Activated naive CD4-positive, alpha-beta T cell treated with anti-CD3 and anti-CD28 coated beads for 36 hours (primary cell): ENCODE measurements at regions not wholly inside any gene's neighbourhood (a gene's known extent, or its start where the extent isn't known, plus 50 kb on each side); places are given as distances from the start of the nearest gene placed in this dataset.

ENCODE experiments used
- CTCF ChIA-PET: fragments of 350-600 bp; sonication (Branson Sonifier 250); formaldehyde crosslinking; loops from one replicate; lab custom pipeline; 2021; ENCODE audit warnings: antibody characterized with exemption; lab: Charles Lee
- DNase-seq: peaks from one replicate; pipeline ENCODE4 v3.0.0-alpha.2; 2020
- H3K27ac Mint-ChIP-seq: one replicate; pipeline ENCODE4 v1.8.0; 2021; ENCODE audit warnings: mild to moderate bottlenecking, mixed read lengths
- H3K27me3 Mint-ChIP-seq: one replicate; pipeline ENCODE4 v1.8.0; 2021; ENCODE audit warnings: low read depth, mixed read lengths
- H3K36me3 Mint-ChIP-seq: one replicate; pipeline ENCODE4 v1.8.0; 2021; ENCODE audit warnings: low read depth, mixed read lengths
- H3K4me1 Mint-ChIP-seq: one replicate; pipeline ENCODE4 v1.8.0; 2021; ENCODE audit warnings: low read depth, mixed read lengths
- H3K4me3 Mint-ChIP-seq: one replicate; pipeline ENCODE4 v1.8.0; 2021; ENCODE audit warnings: mild to moderate bottlenecking, moderate library complexity, mixed read lengths
- H3K9me3 Mint-ChIP-seq: one replicate; pipeline ENCODE4 v1.8.0; 2021; ENCODE audit warnings: mixed read lengths
- intact Hi-C: fragments of 100-400 bp; cut with micrococcal nuclease; formaldehyde crosslinking; loops from one replicate; pipeline ENCODE4 v1.15.1; 2023

- Mint-ChIP-seq H3K27ac (no peak overlapping the region), H3K27me3 (no peaks in the 10 kb centered on the region), H3K4me1 (no peaks in the 10 kb centered on the region), H3K9me3 (peaks cover under 1% of the 10 kb centered on the region), H3K4me3 (no peak overlapping the region), H3K36me3 (no peaks in the 10 kb centered on the region)
- CTCF ChIA-PET: no interaction called here
- DNase-seq: no peak
- intact Hi-C loops: no loop called here
These were observed 58.1 kb downstream of the KLF4 start for GRCh38 chr9:107431461-107431860.

- Mint-ChIP-seq H3K4me3 (no peak overlapping the region), H3K27me3 (peaks cover 5% of the 10 kb centered on the region), H3K36me3 (no peaks in the 10 kb centered on the region), H3K9me3 (peaks cover 1% of the 10 kb centered on the region), H3K4me1 (peaks cover 4% of the 10 kb centered on the region), H3K27ac (no peak overlapping the region)
- intact Hi-C loops: no loop called here
- DNase-seq: no peak
- CTCF ChIA-PET: no interaction called here
These were observed 59.5 kb downstream of the KLF4 start for GRCh38 chr9:107430071-107430470.

- Mint-ChIP-seq H3K36me3 (no peaks in the 10 kb centered on the region), H3K9me3 (peaks cover 1% of the 10 kb centered on the region), H3K27me3 (peaks cover 19% of the 10 kb centered on the region), H3K4me1 (peaks cover 8% of the 10 kb centered on the region), H3K4me3 (no peak overlapping the region), H3K27ac (no peak overlapping the region)
- intact Hi-C loops: loop anchor here (5.0 to 10.0 kb wide), 2 partner anchors 61 to 1339 kb away; partner anchors contain the start of gene KLF4
- CTCF ChIA-PET: interaction anchor here (0.6 to 1.8 kb wide), 10 partner anchors 12 to 772 kb away, joined by 3 to 10 read pairs (median 4); no protein-coding TSS in a partner anchor
- DNase-seq: no peak
These were observed 63.4 kb downstream of the KLF4 start for GRCh38 chr9:107426126-107426525.

GRCh38 chr9:107425101-107426025, 64.2 kb downstream of the KLF4 start:
- CTCF ChIA-PET: interaction anchor here (0.5 to 2.0 kb wide), 19 partner anchors 11 to 1529 kb away, joined by 3 to 10 read pairs (median 4); no protein-coding TSS in a partner anchor
- H3K36me3 Mint-ChIP-seq: no peaks in the 10 kb centered on the region
- peaks cover 1% of the 10 kb centered on the region for H3K9me3 Mint-ChIP-seq
- peak; percentile 58 for DNase-seq
- peaks cover 8% of the 10 kb centered on the region for H3K4me1 Mint-ChIP-seq
- H3K27me3 Mint-ChIP-seq: peaks cover 23% of the 10 kb centered on the region
- intact Hi-C loops: loop anchor here (5.0 to 10.0 kb wide), 2 partner anchors 62 to 1339 kb away; partner anchors contain the start of gene KLF4
- peak overlapping the region; percentile 39 for H3K4me3 Mint-ChIP-seq
- H3K27ac Mint-ChIP-seq: no peak overlapping the region

- no peak for DNase-seq
- Mint-ChIP-seq H3K4me3 (no peak overlapping the region), H3K9me3 (peaks cover 1% of the 10 kb centered on the region), H3K27me3 (peaks cover 26% of the 10 kb centered on the region), H3K36me3 (no peaks in the 10 kb centered on the region), H3K4me1 (peaks cover 8% of the 10 kb centered on the region), H3K27ac (no peak overlapping the region)
- CTCF ChIA-PET: interaction anchor here (0.6 to 2.0 kb wide), 3 partner anchors 8 to 208 kb away, joined by 3 to 5 read pairs (median 3); no protein-coding TSS in a partner anchor
- intact Hi-C loops: loop anchor here (10.0 kb wide), 1 partner anchor 1341 kb away; no protein-coding TSS in a partner anchor
These were observed 66.0 kb downstream of the KLF4 start for GRCh38 chr9:107423540-107423939.

- no peak overlapping the region for H3K4me3 Mint-ChIP-seq
- peaks cover 26% of the 10 kb centered on the region for H3K27me3 Mint-ChIP-seq
- no peak overlapping the region for H3K27ac Mint-ChIP-seq
- peak; percentile 58 for DNase-seq
- CTCF ChIA-PET: interaction anchor here (0.6 to 0.7 kb wide), 2 partner anchors 32 to 911 kb away, joined by 3 read pairs; no protein-coding TSS in a partner anchor
- peaks cover 8% of the 10 kb centered on the region for H3K4me1 Mint-ChIP-seq
- no peaks in the 10 kb centered on the region for H3K36me3 Mint-ChIP-seq
- H3K9me3 Mint-ChIP-seq: peaks cover 1% of the 10 kb centered on the region
- intact Hi-C loops: loop anchor here (10.0 kb wide), 1 partner anchor 1342 kb away; no protein-coding TSS in a partner anchor
These were observed 67.1 kb downstream of the KLF4 start for GRCh38 chr9:107422189-107423185.

- CTCF ChIA-PET: no interaction called here
- no peaks in the 10 kb centered on the region for H3K36me3 Mint-ChIP-seq
- H3K4me1 Mint-ChIP-seq: no peaks in the 10 kb centered on the region
- no peak for DNase-seq
- no peaks in the 10 kb centered on the region for H3K9me3 Mint-ChIP-seq
- H3K27me3 Mint-ChIP-seq: peaks cover 6% of the 10 kb centered on the region
- intact Hi-C loops: no loop called here
- no peak overlapping the region for H3K27ac Mint-ChIP-seq
- no peak overlapping the region for H3K4me3 Mint-ChIP-seq
These were observed 79.1 kb downstream of the KLF4 start for GRCh38 chr9:107410420-107410819.

- Mint-ChIP-seq H3K27ac (no peak overlapping the region), H3K36me3 (no peaks in the 10 kb centered on the region), H3K4me1 (no peaks in the 10 kb centered on the region), H3K9me3 (no peaks in the 10 kb centered on the region), H3K27me3 (peaks cover 6% of the 10 kb centered on the region), H3K4me3 (no peak overlapping the region)
- no peak for DNase-seq
- intact Hi-C loops: no loop called here
- CTCF ChIA-PET: no interaction called here
These were observed 79.8 kb downstream of the KLF4 start for GRCh38 chr9:107409581-107410389.

- DNase-seq: no peak
- CTCF ChIA-PET: no interaction called here
- Mint-ChIP-seq H3K9me3 (no peaks in the 10 kb centered on the region), H3K4me1 (no peaks in the 10 kb centered on the region), H3K36me3 (no peaks in the 10 kb centered on the region), H3K27ac (no peak overlapping the region), H3K27me3 (peaks cover 6% of the 10 kb centered on the region), H3K4me3 (no peak overlapping the region)
- intact Hi-C loops: no loop called here
These were observed 81.9 kb downstream of the KLF4 start for GRCh38 chr9:107407675-107408074.

- DNase-seq: no peak
- CTCF ChIA-PET: no interaction called here
- Mint-ChIP-seq H3K9me3 (no peaks in the 10 kb centered on the region), H3K36me3 (no peaks in the 10 kb centered on the region), H3K4me3 (no peak overlapping the region), H3K4me1 (no peaks in the 10 kb centered on the region), H3K27ac (no peak overlapping the region), H3K27me3 (peaks cover 7% of the 10 kb centered on the region)
- intact Hi-C loops: no loop called here
These were observed 84.1 kb downstream of the KLF4 start for GRCh38 chr9:107405511-107405910.

GRCh38 chr9:107404736-107405135, 84.8 kb downstream of the KLF4 start:
- Mint-ChIP-seq H3K27me3 (peaks cover 5% of the 10 kb centered on the region), H3K9me3 (no peaks in the 10 kb centered on the region), H3K36me3 (no peaks in the 10 kb centered on the region), H3K27ac (no peak overlapping the region), H3K4me3 (no peak overlapping the region), H3K4me1 (no peaks in the 10 kb centered on the region)
- intact Hi-C loops: no loop called here
- DNase-seq: no peak
- CTCF ChIA-PET: interaction anchor here (1.6 kb wide), 1 partner anchor 21 kb away, joined by 4 read pairs; no protein-coding TSS in a partner anchor
